ENCODE measurements at regions not wholly inside any gene's neighbourhood (a gene's known extent, or its start where the extent isn't known, plus 50 kb on each side); places are given as distances from the start of the nearest gene placed in this dataset.

DNA sequence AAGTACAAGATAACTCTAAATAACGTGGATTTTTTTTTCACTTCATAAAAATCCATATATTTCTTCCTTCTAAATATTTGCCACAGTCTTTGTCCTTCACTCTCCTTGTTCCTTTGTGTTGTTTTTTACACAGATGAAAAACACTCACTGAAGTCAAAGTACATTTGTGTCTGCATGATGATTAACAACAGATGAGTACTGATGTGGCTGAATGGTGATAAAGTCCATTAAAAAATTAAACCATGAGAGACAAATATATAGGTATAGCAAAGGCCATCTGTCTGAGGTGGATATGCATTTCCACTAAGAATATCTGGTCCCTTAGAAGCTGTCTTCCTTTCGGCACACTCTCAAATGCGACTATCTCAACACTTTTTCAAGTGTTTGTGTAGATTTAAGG, 317.5 kb upstream of the MCTP2 start:
- TF ChIP-seq SIN3A (IDR thresholded peaks at IDR 0.05; ENCODE audit: borderline replicate concordance, insufficient read depth, low read length) (no peak), TAF1 (IDR thresholded peaks at IDR 0.05; ENCODE audit: borderline replicate concordance, insufficient read depth, low read length) (no peak), FOXP2 (optimal IDR thresholded peaks at IDR 0.05; ENCODE audit: borderline replicate concordance, extremely low read depth, extremely low read length, insufficient read depth) (no peak), POLR2AphosphoS5 (IDR thresholded peaks at IDR 0.05; ENCODE audit: low read depth, low read length) (no peak)
- TF ChIP-seq, protein P1, sequence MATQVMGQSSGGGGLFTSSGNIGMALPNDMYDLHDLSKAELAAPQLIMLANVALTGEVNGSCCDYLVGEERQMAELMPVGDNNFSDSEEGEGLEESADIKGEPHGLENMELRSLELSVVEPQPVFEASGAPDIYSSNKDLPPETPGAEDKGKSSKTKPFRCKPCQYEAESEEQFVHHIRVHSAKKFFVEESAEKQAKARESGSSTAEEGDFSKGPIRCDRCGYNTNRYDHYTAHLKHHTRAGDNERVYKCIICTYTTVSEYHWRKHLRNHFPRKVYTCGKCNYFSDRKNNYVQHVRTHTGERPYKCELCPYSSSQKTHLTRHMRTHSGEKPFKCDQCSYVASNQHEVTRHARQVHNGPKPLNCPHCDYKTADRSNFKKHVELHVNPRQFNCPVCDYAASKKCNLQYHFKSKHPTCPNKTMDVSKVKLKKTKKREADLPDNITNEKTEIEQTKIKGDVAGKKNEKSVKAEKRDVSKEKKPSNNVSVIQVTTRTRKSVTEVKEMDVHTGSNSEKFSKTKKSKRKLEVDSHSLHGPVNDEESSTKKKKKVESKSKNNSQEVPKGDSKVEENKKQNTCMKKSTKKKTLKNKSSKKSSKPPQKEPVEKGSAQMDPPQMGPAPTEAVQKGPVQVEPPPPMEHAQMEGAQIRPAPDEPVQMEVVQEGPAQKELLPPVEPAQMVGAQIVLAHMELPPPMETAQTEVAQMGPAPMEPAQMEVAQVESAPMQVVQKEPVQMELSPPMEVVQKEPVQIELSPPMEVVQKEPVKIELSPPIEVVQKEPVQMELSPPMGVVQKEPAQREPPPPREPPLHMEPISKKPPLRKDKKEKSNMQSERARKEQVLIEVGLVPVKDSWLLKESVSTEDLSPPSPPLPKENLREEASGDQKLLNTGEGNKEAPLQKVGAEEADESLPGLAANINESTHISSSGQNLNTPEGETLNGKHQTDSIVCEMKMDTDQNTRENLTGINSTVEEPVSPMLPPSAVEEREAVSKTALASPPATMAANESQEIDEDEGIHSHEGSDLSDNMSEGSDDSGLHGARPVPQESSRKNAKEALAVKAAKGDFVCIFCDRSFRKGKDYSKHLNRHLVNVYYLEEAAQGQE (IDR thresholded peaks at IDR 0.05; ENCODE audit: insufficient read depth in 1 of 2, low read depth in 2 of 2, low read length in 2 of 2): no peak

- no peak for TF ChIP-seq TAF1 (IDR thresholded peaks at IDR 0.05; ENCODE audit: borderline replicate concordance, insufficient read depth, low read length)
- no peak for TF ChIP-seq POLR2AphosphoS5 (IDR thresholded peaks at IDR 0.05; ENCODE audit: low read depth, low read length)
- TF ChIP-seq FOXP2 (optimal IDR thresholded peaks at IDR 0.05; ENCODE audit: borderline replicate concordance, extremely low read depth, extremely low read length, insufficient read depth): no peak
- TF ChIP-seq SIN3A (IDR thresholded peaks at IDR 0.05; ENCODE audit: borderline replicate concordance, insufficient read depth, low read length): no peak
- TF ChIP-seq, protein P1 (IDR thresholded peaks at IDR 0.05; ENCODE audit: insufficient read depth in 1 of 2, low read depth in 2 of 2, low read length in 2 of 2): no peak
Observed at GRCh38 chr15:93913310-93913709, 318.1 kb upstream of the MCTP2 start.

DNA sequence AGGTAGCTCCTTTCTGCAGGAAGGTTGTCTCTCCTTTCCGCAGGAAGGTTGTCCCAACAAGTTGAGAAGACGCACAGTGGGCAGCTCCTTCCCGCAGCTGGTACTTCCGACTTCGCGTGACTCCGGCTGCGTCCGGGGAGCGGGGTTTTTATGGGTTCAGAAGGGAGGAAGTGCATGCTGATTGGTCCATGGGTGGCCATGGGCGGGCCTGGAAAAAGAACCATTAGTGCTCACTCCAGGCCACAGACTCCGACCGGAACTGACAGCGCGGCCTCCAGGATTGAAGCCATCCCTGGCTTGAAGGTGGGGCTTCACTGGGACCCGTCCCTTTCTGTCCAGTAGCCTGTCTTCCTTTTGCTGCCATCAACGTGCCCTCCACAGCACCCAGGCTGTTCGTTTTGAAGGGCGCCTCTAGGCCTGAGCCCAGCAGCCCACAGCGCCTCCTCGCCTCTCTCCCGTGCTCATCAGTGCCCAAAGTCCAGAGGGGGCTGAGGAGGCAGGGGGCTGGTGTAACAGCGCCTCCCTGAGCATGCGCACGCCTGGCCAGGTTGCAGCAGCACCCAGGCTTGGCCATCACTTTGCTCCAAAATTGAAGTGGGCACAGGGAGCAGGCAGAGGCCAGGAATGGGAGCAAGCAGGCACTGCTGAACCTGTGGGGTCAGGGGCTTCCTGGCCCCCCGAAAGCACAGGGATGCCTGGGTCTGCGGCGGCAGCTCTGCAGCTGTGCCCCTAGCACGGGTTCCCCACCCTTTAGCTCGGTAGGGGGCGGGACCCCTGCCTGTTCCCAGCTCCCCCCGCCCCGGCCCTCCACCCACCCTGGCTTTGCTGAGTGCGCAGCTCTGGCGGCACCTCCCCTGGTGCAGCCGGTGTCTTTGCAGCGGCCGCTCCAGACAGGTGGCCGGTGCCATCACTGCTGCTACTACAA, 330.6 kb upstream of the MCTP2 start:
- TF ChIP-seq TAF1 (IDR thresholded peaks at IDR 0.05; ENCODE audit: borderline replicate concordance, insufficient read depth, low read length) (no peak), POLR2AphosphoS5 (IDR thresholded peaks at IDR 0.05; ENCODE audit: low read depth, low read length) (no peak)

- TF ChIP-seq SIN3A (IDR thresholded peaks at IDR 0.05; ENCODE audit: borderline replicate concordance, insufficient read depth, low read length): no peak
- TF ChIP-seq, protein P1 (IDR thresholded peaks at IDR 0.05; ENCODE audit: insufficient read depth in 1 of 2, low read depth in 2 of 2, low read length in 2 of 2): no peak
- TF ChIP-seq FOXP2 (optimal IDR thresholded peaks at IDR 0.05; ENCODE audit: borderline replicate concordance, extremely low read depth, extremely low read length, insufficient read depth): no peak
Observed at GRCh38 chr15:93899817-93900216, 331.5 kb upstream of the MCTP2 start.

GRCh38 chr15:93897377-93897776, 334.0 kb upstream of the MCTP2 start:
- no peak for TF ChIP-seq TAF1 (IDR thresholded peaks at IDR 0.05; ENCODE audit: borderline replicate concordance, insufficient read depth, low read length)
- TF ChIP-seq, protein P1 (IDR thresholded peaks at IDR 0.05; ENCODE audit: insufficient read depth in 1 of 2, low read depth in 2 of 2, low read length in 2 of 2): no peak
- TF ChIP-seq POLR2AphosphoS5 (IDR thresholded peaks at IDR 0.05; ENCODE audit: low read depth, low read length): no peak
- no peak for TF ChIP-seq SIN3A (IDR thresholded peaks at IDR 0.05; ENCODE audit: borderline replicate concordance, insufficient read depth, low read length)
- no peak for TF ChIP-seq FOXP2 (optimal IDR thresholded peaks at IDR 0.05; ENCODE audit: borderline replicate concordance, extremely low read depth, extremely low read length, insufficient read depth)

Data from PFSK-1 (cell line).